Endothelial cell of umbilical vein (primary cell): ENCODE measurements at regions not wholly inside any gene's neighbourhood (a gene's known extent, or its start where the extent isn't known, plus 50 kb on each side); places are given as distances from the start of the nearest gene placed in this dataset.

Experiments used
- BruUV-seq: library from RNA; stranded (reverse); fragments of 400-500 nt; replicated peaks from 2 replicates; lab custom pipeline; 2021; lab: Mats Ljungman, UMichigan
- CTCF ChIA-PET: fragments of 300-600, 350-600 bp; sonication (Branson Sonifier 250); formaldehyde crosslinking; loops from one replicate; lab custom pipeline; 2021; ENCODE audit warnings: antibody characterized with exemption, inconsistent platforms; lab: Charles Lee
- POLR2A ChIA-PET: fragments of 300-600, 350-600 bp; sonication (Branson Sonifier 250); formaldehyde crosslinking; loops from one replicate; lab custom pipeline; 2021; ENCODE audit warnings: antibody characterized with exemption, inconsistent platforms; lab: Charles Lee
- DNase-seq: peaks from one replicate; pipeline ENCODE4 v3.0.0-alpha.2; 2011; ENCODE audit warnings: low read depth, low spot score
- FAIRE-seq: peaks from 2 replicates; lab custom pipeline; 2011; peaks lifted over from hg19 to GRCh38; lab: Jason Lieb, UNC
- H2AFZ ChIP-seq: 2 replicates; pipeline ENCODE4 v1.6.0; 2012; ENCODE audit warnings: low read depth, low read length, control low read depth, inconsistent platforms
- H3K27ac ChIP-seq: 2 replicates; pipeline ENCODE4 v1.5.1; 2011; ENCODE audit warnings: low read depth, mild to moderate bottlenecking, control low read depth, low read length, moderate library complexity; ENCODE audit not compliant: insufficient read depth
- H3K27me3 ChIP-seq, 2 experiments: 2 replicates each; pipeline versions ENCODE4 v1.6.0 to v1.6.1; 2011; ENCODE audit warnings: low read length in 2 of 2, mixed read lengths in 1 of 2; ENCODE audit not compliant: control insufficient read depth in 2 of 2, insufficient read depth in 2 of 2
- H3K36me3 ChIP-seq, 2 experiments: 2 replicates in 1 of 2; 3 replicates in 1 of 2; pipeline ENCODE4 v1.5.1; 2011; ENCODE audit warnings: low read length in 2 of 2, mild to moderate bottlenecking in 1 of 2, moderate library complexity in 1 of 2; ENCODE audit not compliant: control insufficient read depth in 2 of 2, insufficient read depth in 2 of 2; ENCODE audit errors: extremely low read depth in 1 of 2
- H3K4me1 ChIP-seq: 3 replicates; pipeline ENCODE4 v1.5.1; 2011; ENCODE audit warnings: mild to moderate bottlenecking, low read length; ENCODE audit not compliant: control insufficient read depth, insufficient read depth; ENCODE audit errors: extremely low read depth
- H3K4me2 ChIP-seq: 2 replicates; pipeline ENCODE4 v1.6.1; 2011; ENCODE audit warnings: low read length, control low read depth, mixed read lengths; ENCODE audit not compliant: insufficient read depth
- H3K4me3 ChIP-seq, 3 experiments: fragments of 200-600 bp in 1 of 3; sonication (generic), shearing (Covaris generic) in 1 of 3; replicated peaks in 1 of 3; 2 replicates each; pipeline ENCODE4 v1.5.1; 2011 to 2016; ENCODE audit warnings: control low read depth in 3 of 3, low read length in 3 of 3, mild to moderate bottlenecking in 2 of 3, inconsistent platforms in 1 of 3, low read depth in 1 of 3, moderate library complexity in 1 of 3; ENCODE audit not compliant: insufficient read depth in 1 of 3
- H3K79me2 ChIP-seq: 2 replicates; pipeline ENCODE4 v1.6.0; 2012; ENCODE audit warnings: low read length, inconsistent platforms; ENCODE audit not compliant: control insufficient read depth, insufficient read depth
- H3K9ac ChIP-seq: replicated peaks from 2 replicates; pipeline ENCODE3; 2011; ENCODE audit warnings: low read length, control low read depth; ENCODE audit not compliant: insufficient read depth; ENCODE audit errors: extremely low read depth
- H3K9me1 ChIP-seq: replicated peaks from 3 replicates; pipeline ENCODE4 v1.6.0; 2011; ENCODE audit warnings: mild to moderate bottlenecking, low read length; ENCODE audit not compliant: control insufficient read depth, insufficient read depth; ENCODE audit errors: extremely low read depth
- H3K9me3 ChIP-seq: replicated peaks from 2 replicates; pipeline ENCODE4 v1.5.1; 2012; ENCODE audit warnings: low read length, inconsistent platforms; ENCODE audit not compliant: control insufficient read depth, insufficient read depth
- H4K20me1 ChIP-seq: replicated peaks from 2 replicates; pipeline ENCODE3; 2011; ENCODE audit warnings: mild to moderate bottlenecking, low read length; ENCODE audit not compliant: control insufficient read depth, insufficient read depth; ENCODE audit errors: extremely low read depth
- CTCF ChIP-seq, 2 donors: IDR thresholded peaks; 1 replicate in 1 of 2; 2 replicates in 1 of 2; pipeline ENCODE4 v1.5.1; 2011; ENCODE audit warnings: low read length in 2 of 2, mild to moderate bottlenecking in 2 of 2, moderate library complexity in 2 of 2, control low read depth in 1 of 2, inconsistent platforms in 1 of 2, low read depth in 1 of 2; ENCODE audit not compliant: insufficient read depth in 1 of 2; ENCODE audit errors: extremely low read depth in 1 of 2
- EZH2 ChIP-seq: IDR thresholded peaks from 2 replicates; pipeline ENCODE4 v1.6.1; 2012; ENCODE audit warnings: borderline replicate concordance, low read depth, mild to moderate bottlenecking, moderate library complexity, low read length, inconsistent platforms; ENCODE audit not compliant: severe bottlenecking
- FOS ChIP-seq: IDR thresholded peaks from 2 replicates; pipeline ENCODE4 v1.6.1; 2011; ENCODE audit warnings: mild to moderate bottlenecking, low read length, moderate library complexity, borderline replicate concordance; ENCODE audit not compliant: insufficient read depth
- GATA2 ChIP-seq: IDR thresholded peaks from 2 replicates; pipeline ENCODE4 v1.7.0; 2011; ENCODE audit warnings: low read depth, mild to moderate bottlenecking, moderate library complexity, mixed read lengths, low read length; ENCODE audit not compliant: insufficient read length, insufficient read depth
- JUN ChIP-seq: IDR thresholded peaks from 2 replicates; pipeline ENCODE4 v1.6.1; 2011; ENCODE audit warnings: borderline replicate concordance, low read depth; ENCODE audit not compliant: insufficient read length, insufficient read depth
- MAX ChIP-seq: IDR thresholded peaks from 2 replicates; pipeline ENCODE4 v1.6.1; 2011; ENCODE audit not compliant: insufficient read depth, insufficient read length
- MYC ChIP-seq: IDR thresholded peaks from one replicate; pipeline ENCODE4 v1.6.1; 2011; ENCODE audit warnings: mild to moderate bottlenecking, low read depth, low read length
- POLR2A ChIP-seq: IDR thresholded peaks from 2 replicates; pipeline ENCODE4 v1.6.1; 2012; ENCODE audit warnings: low read depth, mild to moderate bottlenecking, control low read depth, low read length
- POLR2AphosphoS5 ChIP-seq: IDR thresholded peaks from 2 replicates; pipeline ENCODE4 v1.6.1; 2012; ENCODE audit warnings: low read depth, mild to moderate bottlenecking, control low read depth, low read length, moderate library complexity; ENCODE audit not compliant: insufficient read depth
- dilution Hi-C: fragments of 300-500 bp; cut with MboI; formaldehyde crosslinking; loops from one replicate; pipeline ENCODE4 v1.15.0; 2019; ENCODE audit warnings: low sequenced_read_pairs; ENCODE audit not compliant: extremely low pct_ligation_motif_present
- intact Hi-C: fragments of 100-400 bp; cut with micrococcal nuclease; formaldehyde crosslinking; loops from one replicate; pipeline ENCODE4 v1.10.0; 2022

- H3K36me3 ChIP-seq, result no peaks in the 10 kb centered on the region
- POLR2A ChIA-PET, result no interaction called here
- no peaks in the 10 kb centered on the region for H3K4me1 ChIP-seq
- H3K79me2 ChIP-seq, result no peaks in the 10 kb centered on the region
- H4K20me1 ChIP-seq, result no peaks in the 10 kb centered on the region
- intact Hi-C loops (no loop called here), dilution Hi-C loops (no loop called here)
- no peak for DNase-seq
- no peak overlapping the region for H3K9ac ChIP-seq
- H2AFZ ChIP-seq, result no peak overlapping the region
- no peak for FAIRE-seq
- no peak overlapping the region for H3K4me3 ChIP-seq
- no TSS peak for BruUV-seq
- H3K27ac ChIP-seq, result no peak overlapping the region
- no peaks in the 10 kb centered on the region for H3K9me1 ChIP-seq
- TF ChIP-seq POLR2A (no peak), JUN (no peak), FOS (no peak), CTCF (IDR thresholded peaks at IDR 0.05; ENCODE audit: extremely low read depth in 1 of 2, insufficient read depth in 1 of 2, low read depth in 1 of 2, low read length in 2 of 2) (no peak), POLR2AphosphoS5 (no peak), GATA2 (no peak), EZH2 (no peak), MAX (no peak), MYC (no peak)
- CTCF ChIA-PET, result no interaction called here
- no peak overlapping the region for H3K4me2 ChIP-seq
- H3K9me3 ChIP-seq, result no peaks in the 10 kb centered on the region
- H3K27me3 ChIP-seq, result no peaks in the 10 kb centered on the region
These were observed 543.6 kb upstream of the SOX11 start for GRCh38 chr2:5148392-5149085.
